Progenitor cell of endocrine pancreas (in vitro differentiated cells): ENCODE measurements at regions not wholly inside any gene's neighbourhood (a gene's known extent, or its start where the extent isn't known, plus 50 kb on each side); places are given as distances from the start of the nearest gene placed in this dataset.

ENCODE experiments used
- DNase-seq: peaks from one replicate; pipeline ENCODE4 v3.0.0; 2021; ENCODE audit warnings: low spot score; ENCODE audit not compliant: unreplicated experiment
- H3K27ac Mint-ChIP-seq: 2 replicates; pipeline ENCODE4 v1.8.0; 2021; ENCODE audit warnings: mild to moderate bottlenecking, moderate library complexity, mixed read lengths
- H3K27me3 Mint-ChIP-seq: 2 replicates; pipeline ENCODE4 v1.8.0; 2021; ENCODE audit warnings: mixed read lengths
- H3K36me3 Mint-ChIP-seq: 2 replicates; pipeline ENCODE4 v1.8.0; 2022; ENCODE audit warnings: mixed read lengths; ENCODE audit not compliant: insufficient read depth
- H3K4me1 Mint-ChIP-seq: 2 replicates; pipeline ENCODE4 v1.8.0; 2021; ENCODE audit warnings: low read depth, mixed read lengths
- H3K4me3 Mint-ChIP-seq: 2 replicates; pipeline ENCODE4 v1.8.0; 2021; ENCODE audit warnings: low read depth, mild to moderate bottlenecking, moderate library complexity, mixed read lengths
- H3K9me3 Mint-ChIP-seq: 2 replicates; pipeline ENCODE4 v1.8.0; 2021; ENCODE audit warnings: low read depth, mixed read lengths
- TF ChIP-seq, protein P1 (sequence below): fragments of 200-600 bp; sonication (generic); IDR thresholded peaks from one replicate; pipeline ENCODE4 v1.5.0; 2021; ENCODE audit warnings: antibody characterized with exemption, mild to moderate bottlenecking; ENCODE audit not compliant: unreplicated experiment

DNA sequence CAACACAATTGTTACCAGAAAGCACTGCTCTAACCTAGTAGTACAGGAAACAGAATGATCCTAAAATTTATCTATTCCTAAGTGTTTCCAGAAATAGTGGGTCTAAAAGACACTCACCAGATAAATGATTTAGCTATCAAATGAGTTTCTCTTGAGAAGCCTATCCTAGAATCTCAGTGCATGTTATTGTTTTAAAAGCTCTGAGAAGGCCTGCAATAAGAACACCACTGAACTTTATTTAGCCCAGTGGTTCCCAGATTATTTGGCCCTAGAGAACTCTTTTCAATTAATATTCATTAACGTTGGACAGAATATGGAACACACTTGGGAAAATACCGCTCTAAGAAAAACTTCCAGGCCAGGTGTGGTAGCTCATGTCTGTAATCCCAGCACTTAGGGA, 220.1 kb upstream of the GHITM start:
- Mint-ChIP-seq H3K4me1 (no peaks in the 10 kb centered on the region), H3K9me3 (no peaks in the 10 kb centered on the region), H3K4me3 (no peak overlapping the region), H3K27ac (no peak overlapping the region), H3K27me3 (peaks cover 11% of the 10 kb centered on the region), H3K36me3 (no peaks in the 10 kb centered on the region)
- DNase-seq, result no peak
- TF ChIP-seq, protein P1, sequence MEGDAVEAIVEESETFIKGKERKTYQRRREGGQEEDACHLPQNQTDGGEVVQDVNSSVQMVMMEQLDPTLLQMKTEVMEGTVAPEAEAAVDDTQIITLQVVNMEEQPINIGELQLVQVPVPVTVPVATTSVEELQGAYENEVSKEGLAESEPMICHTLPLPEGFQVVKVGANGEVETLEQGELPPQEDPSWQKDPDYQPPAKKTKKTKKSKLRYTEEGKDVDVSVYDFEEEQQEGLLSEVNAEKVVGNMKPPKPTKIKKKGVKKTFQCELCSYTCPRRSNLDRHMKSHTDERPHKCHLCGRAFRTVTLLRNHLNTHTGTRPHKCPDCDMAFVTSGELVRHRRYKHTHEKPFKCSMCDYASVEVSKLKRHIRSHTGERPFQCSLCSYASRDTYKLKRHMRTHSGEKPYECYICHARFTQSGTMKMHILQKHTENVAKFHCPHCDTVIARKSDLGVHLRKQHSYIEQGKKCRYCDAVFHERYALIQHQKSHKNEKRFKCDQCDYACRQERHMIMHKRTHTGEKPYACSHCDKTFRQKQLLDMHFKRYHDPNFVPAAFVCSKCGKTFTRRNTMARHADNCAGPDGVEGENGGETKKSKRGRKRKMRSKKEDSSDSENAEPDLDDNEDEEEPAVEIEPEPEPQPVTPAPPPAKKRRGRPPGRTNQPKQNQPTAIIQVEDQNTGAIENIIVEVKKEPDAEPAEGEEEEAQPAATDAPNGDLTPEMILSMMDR, result no peak

DNA sequence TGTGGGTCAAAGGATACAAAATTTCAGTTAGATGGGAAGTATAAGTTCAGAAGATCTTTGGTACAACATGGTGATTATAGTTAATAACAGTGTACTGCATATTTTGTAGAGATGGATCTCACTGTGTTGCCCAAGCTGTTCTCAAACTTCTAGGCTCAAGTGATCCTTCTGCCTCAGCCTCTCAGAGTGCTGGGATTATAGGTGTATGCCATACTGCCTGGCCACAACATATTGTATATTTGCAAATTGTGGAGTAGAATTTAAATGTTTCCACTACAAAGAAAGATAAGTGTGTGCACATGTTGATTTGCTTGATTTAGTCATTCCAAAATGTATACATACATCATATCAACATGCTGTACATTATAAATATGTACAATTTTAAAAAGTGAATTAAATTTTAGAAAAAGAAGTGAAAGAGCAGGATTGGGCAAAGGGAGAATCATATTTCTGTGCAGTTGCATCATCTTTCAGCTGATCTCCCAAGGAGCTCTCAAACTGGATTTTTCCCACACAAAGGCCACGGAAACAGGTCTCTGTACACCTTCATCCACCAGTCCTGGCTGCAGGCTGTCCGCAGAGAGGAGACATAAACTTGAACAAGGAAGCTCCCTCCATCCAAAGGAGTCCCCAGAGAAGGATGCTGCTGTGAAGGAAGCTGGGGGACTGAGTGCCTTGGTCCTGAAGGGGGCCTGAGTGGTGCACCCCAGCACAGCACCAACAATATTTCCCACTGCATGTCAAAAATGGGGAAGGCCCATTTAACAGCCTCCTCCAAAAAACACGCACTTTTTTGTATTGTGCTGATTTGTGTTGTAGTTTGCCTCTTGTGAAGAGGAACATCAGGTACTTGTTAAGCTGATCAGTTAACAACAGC, 217.1 kb upstream of the GHITM start:
- H3K4me3 Mint-ChIP-seq, result no peak overlapping the region
- peaks cover 10% of the 10 kb centered on the region for H3K27me3 Mint-ChIP-seq
- no peak overlapping the region for H3K27ac Mint-ChIP-seq
- H3K36me3 Mint-ChIP-seq, result no peaks in the 10 kb centered on the region
- no peaks in the 10 kb centered on the region for H3K4me1 Mint-ChIP-seq
- TF ChIP-seq, protein P1, result no peak
- DNase-seq, result no peak
- H3K9me3 Mint-ChIP-seq, result no peaks in the 10 kb centered on the region

DNA sequence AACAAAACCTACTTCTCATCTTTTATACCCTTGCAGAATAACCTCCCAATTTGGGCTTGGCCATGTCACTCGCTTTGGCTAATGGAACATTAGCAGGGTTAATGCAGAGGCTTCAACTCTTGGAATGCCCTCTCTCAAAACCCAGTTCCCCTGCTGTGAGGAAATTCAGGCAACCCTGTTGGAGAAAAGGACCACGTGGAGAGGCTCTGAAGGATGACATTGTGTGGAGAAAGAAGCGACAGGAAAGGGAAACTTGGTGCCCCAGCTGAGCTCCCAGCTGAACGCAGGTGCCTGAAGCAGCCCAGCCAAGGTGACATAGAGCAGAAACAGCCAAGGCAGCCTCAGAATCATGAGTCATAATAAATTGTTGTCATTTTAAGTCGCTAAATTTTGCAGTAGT, 214.2 kb upstream of the GHITM start:
- Mint-ChIP-seq H3K9me3 (no peaks in the 10 kb centered on the region), H3K36me3 (no peaks in the 10 kb centered on the region), H3K27me3 (peaks cover 13% of the 10 kb centered on the region), H3K4me1 (no peaks in the 10 kb centered on the region), H3K27ac (no peak overlapping the region), H3K4me3 (no peak overlapping the region)
- no peak for DNase-seq
- TF ChIP-seq, protein P1, result no peak

DNA sequence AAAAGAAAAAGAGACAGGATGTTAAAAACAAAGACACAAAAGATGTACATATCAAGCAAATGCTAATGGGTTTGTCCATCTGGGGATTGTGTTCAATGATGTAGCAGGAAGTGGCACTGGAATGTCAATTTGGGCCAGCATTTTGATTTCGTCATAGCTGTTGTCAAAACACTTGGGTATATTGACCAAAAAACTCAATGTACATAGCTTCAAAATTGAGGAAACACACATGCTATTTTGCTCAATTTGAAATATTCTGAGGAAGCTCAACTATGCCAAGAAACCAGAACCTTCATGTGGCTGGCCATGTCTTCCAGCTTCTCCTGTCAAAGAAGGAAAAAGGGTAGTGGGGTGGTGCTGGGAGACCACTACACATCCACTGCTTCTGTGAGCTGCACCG, 212.7 kb upstream of the GHITM start:
- no peaks in the 10 kb centered on the region for H3K4me1 Mint-ChIP-seq
- no peaks in the 10 kb centered on the region for H3K36me3 Mint-ChIP-seq
- H3K4me3 Mint-ChIP-seq, result no peak overlapping the region
- TF ChIP-seq, protein P1, result no peak
- DNase-seq, result no peak
- H3K27me3 Mint-ChIP-seq, result peaks cover 13% of the 10 kb centered on the region
- H3K27ac Mint-ChIP-seq, result no peak overlapping the region
- H3K9me3 Mint-ChIP-seq, result no peaks in the 10 kb centered on the region

DNA sequence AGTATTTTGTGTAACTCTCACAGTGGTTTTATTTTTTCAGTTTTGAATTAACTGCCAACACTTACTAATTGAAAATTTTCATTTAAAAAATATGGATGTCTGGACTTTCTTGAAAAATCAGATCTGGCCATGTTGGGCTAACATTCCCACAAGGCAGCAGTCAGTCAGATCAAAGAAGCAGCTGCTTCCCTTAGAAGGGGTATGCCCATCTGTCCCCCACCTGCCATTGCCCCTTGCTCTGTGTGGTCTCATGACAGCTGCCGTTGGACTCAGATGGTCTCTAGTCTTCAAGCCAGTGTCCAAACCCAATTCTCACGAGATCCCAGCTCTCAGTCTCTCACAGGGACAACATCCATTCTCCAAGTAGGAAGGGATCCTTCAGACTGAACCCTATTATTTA, 212.1 kb upstream of the GHITM start:
- Mint-ChIP-seq H3K9me3 (no peaks in the 10 kb centered on the region), H3K4me3 (no peak overlapping the region), H3K27ac (no peak overlapping the region), H3K36me3 (no peaks in the 10 kb centered on the region), H3K27me3 (peaks cover 13% of the 10 kb centered on the region), H3K4me1 (no peaks in the 10 kb centered on the region)
- TF ChIP-seq, protein P1, result no peak
- no peak for DNase-seq
